BJ (cell line): ENCODE measurements at regions not wholly inside any gene's neighbourhood (a gene's known extent, or its start where the extent isn't known, plus 50 kb on each side); places are given as distances from the start of the nearest gene placed in this dataset.

ENCODE experiments used
- CTCF ChIA-PET: fragments of 350-600 bp; formaldehyde crosslinking; extraction: SDS; loops from one replicate; lab custom pipeline; 2021; ENCODE audit warnings: antibody characterized with exemption, inconsistent platforms; lab: Yijun Ruan, JAX
- POLR2A ChIA-PET: fragments of 300-600 bp; sonication (Branson Sonifier 250); formaldehyde crosslinking; extraction: SDS; loops from one replicate; lab custom pipeline; 2021; ENCODE audit warnings: antibody characterized with exemption; lab: Charles Lee
- DNase-seq: peaks from one replicate; pipeline ENCODE4 v3.0.0-alpha.2; 2011; ENCODE audit warnings: low read depth
- H3K27me3 ChIP-seq: 2 replicates; pipeline ENCODE4 v1.6.0; 2011; ENCODE audit warnings: low read length; ENCODE audit not compliant: control insufficient read depth, insufficient read depth
- H3K36me3 ChIP-seq: 2 replicates; pipeline ENCODE4 v1.5.1; 2011; ENCODE audit warnings: low read length; ENCODE audit not compliant: control insufficient read depth, insufficient read depth
- H3K4me3 ChIP-seq: 2 replicates; pipeline ENCODE4 v1.5.1; 2011; ENCODE audit warnings: low read depth, mild to moderate bottlenecking, control low read depth, low read length
- CTCF ChIP-seq: IDR thresholded peaks from 2 replicates; pipeline ENCODE4 v1.5.1; 2011; ENCODE audit warnings: low read depth, mild to moderate bottlenecking, control low read depth, inconsistent platforms, low read length, moderate library complexity; ENCODE audit not compliant: insufficient read depth

- no peak for TF ChIP-seq CTCF
- POLR2A ChIA-PET, result no interaction called here
- H3K36me3 ChIP-seq, result no peaks in the 10 kb centered on the region
- no peak overlapping the region for H3K4me3 ChIP-seq
- DNase-seq, result no peak
- H3K27me3 ChIP-seq, result no peaks in the 10 kb centered on the region
- CTCF ChIA-PET, result interaction anchor here (1.2 kb wide), 1 partner anchor 18 kb away, joined by 3 read pairs; no protein-coding TSS in a partner anchor
Observed at GRCh38 chr21:35348686-35349085, 299.6 kb upstream of the RUNX1 start.

- ChIA-PET POLR2A (no interaction called here), CTCF (interaction anchor here (1.0 to 1.3 kb wide), 2 partner anchors 8 to 11 kb away, joined by 3 read pairs; no protein-coding TSS in a partner anchor)
- TF ChIP-seq CTCF, result no peak
- no peak for DNase-seq
- Histone ChIP-seq H3K36me3 (no peaks in the 10 kb centered on the region), H3K27me3 (no peaks in the 10 kb centered on the region), H3K4me3 (no peak overlapping the region)
Observed at GRCh38 chr21:35346697-35347096, 297.6 kb upstream of the RUNX1 start.

GRCh38 chr21:35345954-35346353 lies 296.9 kb upstream of the RUNX1 start:
- ChIA-PET POLR2A (no interaction called here), CTCF (interaction anchor here (1.0 to 1.3 kb wide), 2 partner anchors 8 to 12 kb away, joined by 3 read pairs; no protein-coding TSS in a partner anchor)
- H3K36me3 ChIP-seq, result no peaks in the 10 kb centered on the region
- H3K4me3 ChIP-seq, result no peak overlapping the region
- TF ChIP-seq CTCF, result no peak
- H3K27me3 ChIP-seq, result no peaks in the 10 kb centered on the region
- no peak for DNase-seq

- H3K27me3 ChIP-seq, result no peaks in the 10 kb centered on the region
- no peaks in the 10 kb centered on the region for H3K36me3 ChIP-seq
- CTCF ChIA-PET, result interaction anchor here (1.9 kb wide), 1 partner anchor 10 kb away, joined by 7 read pairs; no protein-coding TSS in a partner anchor
- H3K4me3 ChIP-seq, result no peak overlapping the region
- TF ChIP-seq CTCF, result no peak
- POLR2A ChIA-PET, result no interaction called here
- DNase-seq, result no peak
Observed at GRCh38 chr21:35344582-35344981, 295.5 kb upstream of the RUNX1 start.

- no peak overlapping the region for H3K4me3 ChIP-seq
- DNase-seq, result no peak
- POLR2A ChIA-PET, result no interaction called here
- no peaks in the 10 kb centered on the region for H3K27me3 ChIP-seq
- TF ChIP-seq CTCF, result no peak
- H3K36me3 ChIP-seq, result no peaks in the 10 kb centered on the region
- CTCF ChIA-PET, result interaction anchor here (1.9 kb wide), 1 partner anchor 9 kb away, joined by 7 read pairs; no protein-coding TSS in a partner anchor
Observed at GRCh38 chr21:35343046-35343819, 294.1 kb upstream of the RUNX1 start.
